HL-60 (cell line): ENCODE measurements at regions not wholly inside any gene's neighbourhood (a gene's known extent, or its start where the extent isn't known, plus 50 kb on each side); places are given as distances from the start of the nearest gene placed in this dataset.

Experiments
- DNase-seq, 2 experiments: peaks; one replicate each; pipeline ENCODE4 v3.0.0-alpha.2; 2010 to 2020; ENCODE audit warnings: low read depth in 1 of 2, low spot score in 1 of 2
- H3K27ac ChIP-seq: fragments of 250-450 bp; sonication (Bioruptor Pico); replicated peaks from 2 replicates; pipeline ENCODE4 v1.5.1; 2020; ENCODE audit warnings: mild to moderate bottlenecking, moderate library complexity
- H3K27me3 ChIP-seq: fragments of 250-450 bp; sonication (Bioruptor Pico); 2 replicates; pipeline ENCODE4 v1.5.1; 2021; ENCODE audit warnings: mild to moderate bottlenecking, moderate library complexity; ENCODE audit not compliant: insufficient read depth, poor library complexity, severe bottlenecking
- H3K4me3 ChIP-seq: replicated peaks from 2 replicates; pipeline ENCODE4 v1.5.1; 2011; ENCODE audit warnings: mild to moderate bottlenecking, control low read depth, low read length; ENCODE audit not compliant: insufficient read depth
- GABPA ChIP-seq: IDR thresholded peaks from 2 replicates; pipeline ENCODE4 v1.6.1; 2012; ENCODE audit warnings: low read depth
- POLR2AphosphoS5 ChIP-seq: IDR thresholded peaks from 2 replicates; pipeline ENCODE4 v1.6.1; 2012; ENCODE audit warnings: low read depth
- SPI1 ChIP-seq: IDR thresholded peaks from 2 replicates; pipeline ENCODE4 v1.6.1; 2012; ENCODE audit warnings: low read depth, mild to moderate bottlenecking, borderline replicate concordance
- TF ChIP-seq, protein P1 (sequence below): IDR thresholded peaks from 2 replicates; pipeline ENCODE4 v1.6.1; 2012; ENCODE audit warnings: low read depth; ENCODE audit not compliant: insufficient replicate concordance
- TF ChIP-seq, protein P2 (sequence below): IDR thresholded peaks from one replicate; pipeline ENCODE4 v1.5.1; 2011; ENCODE audit warnings: low read length, control low read depth, inconsistent platforms; ENCODE audit not compliant: insufficient read depth

DNA sequence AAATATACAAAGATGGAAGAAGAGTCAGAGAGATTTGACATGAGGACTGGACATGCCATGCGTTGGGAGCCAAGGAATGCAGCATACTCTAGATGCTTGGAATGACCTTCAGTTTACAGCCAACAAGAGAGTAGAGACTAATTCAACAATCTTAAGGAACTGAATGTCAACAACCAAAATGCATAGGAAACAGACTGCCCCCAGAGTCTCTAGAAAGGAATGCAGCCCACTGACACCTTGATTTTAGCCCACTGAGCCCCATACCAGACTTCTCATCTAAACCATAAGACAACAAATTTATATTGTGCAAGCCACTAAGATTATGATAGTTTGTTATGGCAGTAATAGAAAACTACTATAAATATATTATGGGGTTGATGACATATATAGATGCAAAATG lies 611.2 kb downstream of the RPS29 start:
- no peak overlapping the region for H3K27ac ChIP-seq
- H3K27me3 ChIP-seq, result no peaks in the 10 kb centered on the region
- DNase-seq, result no peak
- TF ChIP-seq, protein P1, sequence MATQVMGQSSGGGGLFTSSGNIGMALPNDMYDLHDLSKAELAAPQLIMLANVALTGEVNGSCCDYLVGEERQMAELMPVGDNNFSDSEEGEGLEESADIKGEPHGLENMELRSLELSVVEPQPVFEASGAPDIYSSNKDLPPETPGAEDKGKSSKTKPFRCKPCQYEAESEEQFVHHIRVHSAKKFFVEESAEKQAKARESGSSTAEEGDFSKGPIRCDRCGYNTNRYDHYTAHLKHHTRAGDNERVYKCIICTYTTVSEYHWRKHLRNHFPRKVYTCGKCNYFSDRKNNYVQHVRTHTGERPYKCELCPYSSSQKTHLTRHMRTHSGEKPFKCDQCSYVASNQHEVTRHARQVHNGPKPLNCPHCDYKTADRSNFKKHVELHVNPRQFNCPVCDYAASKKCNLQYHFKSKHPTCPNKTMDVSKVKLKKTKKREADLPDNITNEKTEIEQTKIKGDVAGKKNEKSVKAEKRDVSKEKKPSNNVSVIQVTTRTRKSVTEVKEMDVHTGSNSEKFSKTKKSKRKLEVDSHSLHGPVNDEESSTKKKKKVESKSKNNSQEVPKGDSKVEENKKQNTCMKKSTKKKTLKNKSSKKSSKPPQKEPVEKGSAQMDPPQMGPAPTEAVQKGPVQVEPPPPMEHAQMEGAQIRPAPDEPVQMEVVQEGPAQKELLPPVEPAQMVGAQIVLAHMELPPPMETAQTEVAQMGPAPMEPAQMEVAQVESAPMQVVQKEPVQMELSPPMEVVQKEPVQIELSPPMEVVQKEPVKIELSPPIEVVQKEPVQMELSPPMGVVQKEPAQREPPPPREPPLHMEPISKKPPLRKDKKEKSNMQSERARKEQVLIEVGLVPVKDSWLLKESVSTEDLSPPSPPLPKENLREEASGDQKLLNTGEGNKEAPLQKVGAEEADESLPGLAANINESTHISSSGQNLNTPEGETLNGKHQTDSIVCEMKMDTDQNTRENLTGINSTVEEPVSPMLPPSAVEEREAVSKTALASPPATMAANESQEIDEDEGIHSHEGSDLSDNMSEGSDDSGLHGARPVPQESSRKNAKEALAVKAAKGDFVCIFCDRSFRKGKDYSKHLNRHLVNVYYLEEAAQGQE, result no peak
- no peak for TF ChIP-seq POLR2AphosphoS5
- no peak for TF ChIP-seq GABPA
- no peak for TF ChIP-seq SPI1
- TF ChIP-seq, protein P2, sequence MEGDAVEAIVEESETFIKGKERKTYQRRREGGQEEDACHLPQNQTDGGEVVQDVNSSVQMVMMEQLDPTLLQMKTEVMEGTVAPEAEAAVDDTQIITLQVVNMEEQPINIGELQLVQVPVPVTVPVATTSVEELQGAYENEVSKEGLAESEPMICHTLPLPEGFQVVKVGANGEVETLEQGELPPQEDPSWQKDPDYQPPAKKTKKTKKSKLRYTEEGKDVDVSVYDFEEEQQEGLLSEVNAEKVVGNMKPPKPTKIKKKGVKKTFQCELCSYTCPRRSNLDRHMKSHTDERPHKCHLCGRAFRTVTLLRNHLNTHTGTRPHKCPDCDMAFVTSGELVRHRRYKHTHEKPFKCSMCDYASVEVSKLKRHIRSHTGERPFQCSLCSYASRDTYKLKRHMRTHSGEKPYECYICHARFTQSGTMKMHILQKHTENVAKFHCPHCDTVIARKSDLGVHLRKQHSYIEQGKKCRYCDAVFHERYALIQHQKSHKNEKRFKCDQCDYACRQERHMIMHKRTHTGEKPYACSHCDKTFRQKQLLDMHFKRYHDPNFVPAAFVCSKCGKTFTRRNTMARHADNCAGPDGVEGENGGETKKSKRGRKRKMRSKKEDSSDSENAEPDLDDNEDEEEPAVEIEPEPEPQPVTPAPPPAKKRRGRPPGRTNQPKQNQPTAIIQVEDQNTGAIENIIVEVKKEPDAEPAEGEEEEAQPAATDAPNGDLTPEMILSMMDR, result no peak
- no peak overlapping the region for H3K4me3 ChIP-seq

DNA sequence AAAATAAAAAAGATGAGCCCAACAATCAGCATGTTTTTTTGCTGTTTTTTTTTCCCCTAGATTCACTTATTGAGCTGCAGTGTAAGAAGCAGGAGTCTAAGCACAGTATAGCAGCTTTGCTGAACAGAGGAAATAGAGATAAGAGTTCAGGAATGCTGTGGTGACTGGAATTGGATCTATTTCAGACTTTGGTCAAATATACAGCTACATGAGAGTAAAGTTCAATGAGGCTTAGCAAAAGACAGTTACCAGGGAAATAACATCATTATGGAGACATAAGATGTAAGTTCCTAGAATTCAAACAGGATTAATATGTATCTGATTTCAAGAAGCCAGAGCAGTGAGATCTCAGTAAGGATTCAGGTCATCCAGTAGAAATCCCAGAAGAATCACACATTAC lies 613.0 kb downstream of the RPS29 start:
- no peak overlapping the region for H3K4me3 ChIP-seq
- no peak overlapping the region for H3K27ac ChIP-seq
- TF ChIP-seq POLR2AphosphoS5 (no peak), GABPA (no peak)
- TF ChIP-seq, protein P2, result no peak
- no peak for DNase-seq
- no peaks in the 10 kb centered on the region for H3K27me3 ChIP-seq

DNA sequence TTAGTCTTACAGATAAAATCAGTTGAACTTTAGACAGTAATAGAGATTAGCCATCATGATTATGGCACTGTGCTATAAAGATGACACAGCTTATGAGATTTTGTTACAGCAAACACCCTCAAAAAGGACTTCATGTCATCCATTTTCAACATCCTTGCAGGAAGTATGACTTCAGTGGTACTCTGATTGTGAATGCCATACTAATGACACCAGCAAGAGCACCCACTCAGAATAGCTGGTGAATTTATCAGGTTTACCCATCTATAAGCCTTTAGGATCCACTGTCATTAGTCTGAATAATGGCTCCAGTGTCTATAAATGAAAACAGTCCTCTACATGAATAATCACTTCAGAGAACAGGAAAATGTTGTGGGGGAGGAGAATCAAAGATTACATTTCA lies 615.2 kb downstream of the RPS29 start:
- Histone ChIP-seq H3K27ac (no peak overlapping the region), H3K27me3 (no peaks in the 10 kb centered on the region), H3K4me3 (no peak overlapping the region)
- no peak for DNase-seq
- TF ChIP-seq, protein P2, result no peak
- TF ChIP-seq GABPA (no peak), POLR2AphosphoS5 (no peak), SPI1 (no peak)
- TF ChIP-seq, protein P1, result no peak

DNA sequence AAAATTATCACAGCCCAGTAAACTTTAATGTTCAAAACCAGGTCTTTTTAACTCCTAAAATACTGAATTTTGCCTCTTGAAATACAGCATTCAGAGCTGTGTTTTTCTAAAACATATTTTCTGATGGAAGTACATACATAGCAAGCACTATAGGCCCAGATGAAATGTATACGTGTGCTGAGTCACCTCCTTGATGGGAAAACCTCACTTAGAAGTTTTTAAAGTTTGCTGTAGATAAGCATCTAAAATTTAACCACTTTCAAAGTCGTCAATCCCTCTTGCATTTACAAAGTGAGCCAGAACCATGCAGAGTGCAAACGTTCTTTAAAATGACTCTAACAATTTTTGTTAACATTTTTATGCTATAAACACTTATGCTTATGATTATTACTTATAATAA lies 618.8 kb downstream of the RPS29 start:
- Histone ChIP-seq H3K4me3 (no peak overlapping the region), H3K27ac (no peak overlapping the region), H3K27me3 (no peaks in the 10 kb centered on the region)
- DNase-seq, result no peak
- TF ChIP-seq, protein P2, result no peak
- TF ChIP-seq SPI1 (no peak), GABPA (no peak)
